GM12878 (cell line): ENCODE measurements at regions not wholly inside any gene's neighbourhood (a gene's known extent, or its start where the extent isn't known, plus 50 kb on each side); places are given as distances from the start of the nearest gene placed in this dataset.

Source experiments
- ATAC-seq: fragments of 200-7000 bp; cut with Tn5 transposase; 3 replicates; pipeline ENCODE4 v1.9.1; 2020; ENCODE audit warnings: mild to moderate bottlenecking, moderate library complexity
- BruUV-seq: library from RNA; stranded (reverse); fragments of 400-500 nt; replicated peaks from 2 replicates; lab custom pipeline; 2021; lab: Mats Ljungman, UMichigan
- CTCF ChIA-PET: fragments of 300-600 bp; sonication (Branson Sonifier 250); formaldehyde crosslinking; extraction: SDS; loops from one replicate; lab custom pipeline; 2021; ENCODE audit warnings: inconsistent platforms; lab: Yijun Ruan, JAX
- POLR2A ChIA-PET: fragments of 350-600 bp; formaldehyde crosslinking; extraction: SDS; loops from one replicate; lab custom pipeline; 2021; ENCODE audit warnings: inconsistent platforms; lab: Charles Lee
- RAD21 ChIA-PET: fragments of 300-600 bp; sonication (Branson Sonifier 250); formaldehyde crosslinking; loops from one replicate; lab custom pipeline; 2023; ENCODE audit warnings: antibody characterized with exemption; ENCODE audit not compliant: unreplicated experiment; lab: Charles Lee
- SMC1A ChIA-PET: fragments of 300-600 bp; sonication (Branson Sonifier 250); formaldehyde crosslinking; loops from one replicate; lab custom pipeline; 2023; ENCODE audit not compliant: unreplicated experiment, uncharacterized antibody; lab: Charles Lee
- DNase-seq: peaks from one replicate; pipeline ENCODE4 v3.0.0-alpha.2; 2011; ENCODE audit warnings: low read depth, low spot score
- FAIRE-seq: peaks from 3 replicates; lab custom pipeline; 2011; peaks lifted over from hg19 to GRCh38; lab: Jason Lieb, UNC
- H2AFZ ChIP-seq: 2 replicates; pipeline ENCODE4 v1.6.0; 2011; ENCODE audit warnings: low read depth, low read length, control low read depth; ENCODE audit not compliant: control insufficient read depth
- H3K27ac ChIP-seq: 2 replicates; pipeline ENCODE4 v1.5.1; 2011; ENCODE audit warnings: control low read depth; ENCODE audit not compliant: control insufficient read depth, insufficient read depth
- H3K27me3 ChIP-seq, 2 experiments: replicated peaks in 1 of 2; 2 replicates each; pipeline versions ENCODE4 v1.6.0 to v1.6.1; 2011; ENCODE audit warnings: low read length in 1 of 2; ENCODE audit not compliant: control insufficient read depth in 2 of 2, insufficient read depth in 2 of 2
- H3K36me3 ChIP-seq, 2 experiments: 2 replicates each; pipeline ENCODE4 v1.5.1; 2011; ENCODE audit warnings: low read length in 1 of 2; ENCODE audit not compliant: control insufficient read depth in 2 of 2, insufficient read depth in 2 of 2
- H3K4me1 ChIP-seq: 2 replicates; pipeline ENCODE4 v1.6.1; 2011; ENCODE audit warnings: mild to moderate bottlenecking, low read length, moderate library complexity, mixed read lengths; ENCODE audit not compliant: control insufficient read depth, insufficient read depth
- H3K4me2 ChIP-seq: 2 replicates; pipeline ENCODE4 v1.6.0; 2011; ENCODE audit warnings: control low read depth; ENCODE audit not compliant: control insufficient read depth, insufficient read depth
- H3K4me3 ChIP-seq: fragments of 200-600 bp; sonication (generic); 2 replicates; pipeline ENCODE4 v1.5.1; 2016
- H3K79me2 ChIP-seq: 2 replicates; pipeline ENCODE4 v1.6.0; 2011; ENCODE audit warnings: low read length; ENCODE audit not compliant: control insufficient read depth, insufficient read depth
- H3K9ac ChIP-seq: 2 replicates; pipeline ENCODE4 v1.8.0; 2011; ENCODE audit warnings: low read length, control low read depth, mixed read lengths; ENCODE audit not compliant: control insufficient read depth, insufficient read depth
- H3K9me3 ChIP-seq: replicated peaks from 3 replicates; pipeline ENCODE4 v1.5.1; 2011; ENCODE audit warnings: mild to moderate bottlenecking, low read length; ENCODE audit not compliant: control insufficient read depth, insufficient read depth
- H4K20me1 ChIP-seq: 2 replicates; pipeline ENCODE4 v1.6.0; 2011; ENCODE audit not compliant: control insufficient read depth, insufficient read depth
- BCL3 ChIP-seq: IDR thresholded peaks from 2 replicates; pipeline ENCODE4 v1.6.1; 2011; ENCODE audit warnings: borderline replicate concordance, low read depth, mild to moderate bottlenecking, moderate library complexity, low read length; ENCODE audit not compliant: insufficient read depth, poor library complexity, severe bottlenecking
- ELK1 ChIP-seq: IDR thresholded peaks from 2 replicates; pipeline ENCODE4 v1.6.1; 2012; ENCODE audit warnings: low read depth, low read length, improper control_type of control experiment
- FOXK2 ChIP-seq: fragments of 450-650 bp; IDR thresholded peaks from 2 replicates; pipeline ENCODE4 v1.6.1; 2017; ENCODE audit warnings: mild to moderate bottlenecking, moderate library complexity
- NFXL1 ChIP-seq: fragments of 450-650 bp; IDR thresholded peaks from 2 replicates; pipeline ENCODE4 v1.6.1; 2017; ENCODE audit warnings: antibody characterized with exemption, mild to moderate bottlenecking, borderline replicate concordance
- NFYA ChIP-seq: IDR thresholded peaks from 2 replicates; pipeline ENCODE4 v1.6.1; 2011; ENCODE audit warnings: low read depth, mild to moderate bottlenecking, low read length, improper control_type of control experiment, borderline replicate concordance
- NFYB ChIP-seq: IDR thresholded peaks from 2 replicates; pipeline ENCODE4 v1.6.1; 2011; ENCODE audit warnings: low read depth, mild to moderate bottlenecking, low read length, improper control_type of control experiment, moderate library complexity; ENCODE audit not compliant: insufficient read depth
- RFX5 ChIP-seq: IDR thresholded peaks from 2 replicates; pipeline ENCODE4 v1.6.1; 2011; ENCODE audit warnings: low read depth, low read length, improper control_type of control experiment
- SIX5 ChIP-seq: IDR thresholded peaks from 2 replicates; pipeline ENCODE4 v1.6.1; 2011; ENCODE audit warnings: mild to moderate bottlenecking, low read depth, low read length, moderate library complexity; ENCODE audit not compliant: severe bottlenecking
- SPI1 ChIP-seq: IDR thresholded peaks from 2 replicates; pipeline ENCODE4 v1.6.1; 2011; ENCODE audit warnings: low read depth, mild to moderate bottlenecking, low read length, moderate library complexity, borderline replicate concordance; ENCODE audit not compliant: insufficient read depth
- TAF1 ChIP-seq: IDR thresholded peaks from 2 replicates; pipeline ENCODE4 v1.6.1; 2011; ENCODE audit warnings: mild to moderate bottlenecking, low read depth, low read length, borderline replicate concordance
- TBL1XR1 ChIP-seq: IDR thresholded peaks from 2 replicates; pipeline ENCODE4 v1.6.1; 2012; ENCODE audit warnings: low read depth, low read length, improper control_type of control experiment
- ZBTB40 ChIP-seq: fragments of 450-650 bp; IDR thresholded peaks from 2 replicates; pipeline ENCODE4 v1.6.1; 2016; ENCODE audit warnings: mild to moderate bottlenecking, moderate library complexity, borderline replicate concordance
- ZNF384 ChIP-seq: IDR thresholded peaks from 2 replicates; pipeline ENCODE4 v1.6.1; 2012; ENCODE audit warnings: low read depth, mild to moderate bottlenecking, low read length, improper control_type of control experiment, borderline replicate concordance
- WGBS: methylation state at CpG from one replicate; pipeline ENCODE4 v1.1.6; 2016; ENCODE audit warnings: low lambda C conversion rate; ENCODE audit not compliant: insufficient replicate concordance, insufficient coverage; ENCODE audit errors: missing lambda C conversion rate; 5-methylcytosine and 5-hydroxymethylcytosine counted together
- in situ Hi-C: fragments of 300-500 bp; cut with MboI; formaldehyde crosslinking; loops from 9 replicates; pipeline ENCODE4 v1.14.3; 2018; ENCODE audit warnings: mixed read lengths
- intact Hi-C: fragments of 100-400 bp; cut with micrococcal nuclease; formaldehyde crosslinking; loops from one replicate; pipeline ENCODE4 v1.14.2; 2022; ENCODE audit not compliant: unreplicated experiment

GRCh38 chr5:2201011-2201410, 318.3 kb upstream of the IRX4 start (continued):
- no peak for TF ChIP-seq NFXL1
- no peak for TF ChIP-seq BCL3
- no peak for TF ChIP-seq NFYA
- no peak for TF ChIP-seq FOXK2

GRCh38 chr5:2200261-2200950, 317.7 kb upstream of the IRX4 start:
- Histone ChIP-seq H3K4me3 (no peak overlapping the region), H3K4me1 (no peaks in the 10 kb centered on the region), H4K20me1 (no peaks in the 10 kb centered on the region), H3K9me3 (no peaks in the 10 kb centered on the region), H3K27ac (no peak overlapping the region), H3K79me2 (no peaks in the 10 kb centered on the region), H2AFZ (no peak overlapping the region), H3K4me2 (no peak overlapping the region), H3K27me3 (no peaks in the 10 kb centered on the region), H3K36me3 (no peaks in the 10 kb centered on the region), H3K9ac (no peak overlapping the region)
- FAIRE-seq (no peak), ATAC-seq (no peak), DNase-seq (no peak)
- intact Hi-C loops (no loop called here), in situ Hi-C loops (no loop called here)
- RAD21 ChIA-PET, result no interaction called here
- CTCF ChIA-PET, result no interaction called here
- WGBS, result 16% methylated on average over 15 of the region's 15 CpGs
- SMC1A ChIA-PET, result no interaction called here
- POLR2A ChIA-PET, result no interaction called here
- BruUV-seq, result no TSS peak
- TF ChIP-seq NFYB (no peak), TAF1 (no peak), SPI1 (no peak), SIX5 (no peak), RFX5 (no peak), ZNF384 (no peak), TBL1XR1 (no peak), ELK1 (no peak), ZBTB40 (no peak)
